ENCODE measurements at regions not wholly inside any gene's neighbourhood (a gene's known extent, or its start where the extent isn't known, plus 50 kb on each side); places are given as distances from the start of the nearest gene placed in this dataset.

- no peaks in the 10 kb centered on the region for H4K20me1 ChIP-seq (replicated peaks; ENCODE audit: control insufficient read depth, extremely low read depth, insufficient read depth, low read length)
Measured at GRCh38 chr4:126489826-126490463, 1142.8 kb upstream of the INTU start.

More at GRCh38 chr4:126489826-126490463, 1142.8 kb upstream of the INTU start:
- Histone ChIP-seq H3K9me1 (replicated peaks; ENCODE audit: control insufficient read depth, extremely low read depth, insufficient read depth, low read length) (no peaks in the 10 kb centered on the region), H3K4me1 (ENCODE audit: control insufficient read depth, extremely low read depth, insufficient read depth, low read length) (no peaks in the 10 kb centered on the region), H3K4me3 (replicated peaks in 1 of 3; ENCODE audit: insufficient read depth in 1 of 3, low read depth in 1 of 3, low read length in 3 of 3) (no peak overlapping the region), H3K9ac (replicated peaks; ENCODE audit: extremely low read depth, insufficient read depth, low read length) (no peak overlapping the region), H3K36me3 (ENCODE audit: control insufficient read depth in 2 of 2, extremely low read depth in 1 of 2, insufficient read depth in 2 of 2, low read length in 2 of 2) (no peaks in the 10 kb centered on the region), H3K9me3 (replicated peaks; ENCODE audit: control insufficient read depth, insufficient read depth, low read length) (no peaks in the 10 kb centered on the region), H3K27me3 (ENCODE audit: control insufficient read depth in 2 of 2, insufficient read depth in 2 of 2, low read length in 2 of 2) (peaks cover 0 to 2% of the 10 kb centered on the region in 2 experiments), H3K4me2 (ENCODE audit: insufficient read depth, low read length) (no peak overlapping the region), H3K79me2 (ENCODE audit: control insufficient read depth, insufficient read depth, low read length) (no peaks in the 10 kb centered on the region), H3K27ac (ENCODE audit: insufficient read depth, low read depth, low read length) (no peak overlapping the region), H2AFZ (ENCODE audit: low read depth, low read length) (no peak overlapping the region)
- no TSS peak for BruUV-seq (replicated peaks)
- ChIA-PET POLR2A (no interaction called here), CTCF (no interaction called here)
- FAIRE-seq: no peak
- no peak for DNase-seq (ENCODE audit: low read depth, low spot score)
- dilution Hi-C loops (cut with MboI; ENCODE audit: extremely low pct_ligation_motif_present, low sequenced_read_pairs): no loop called here
- intact Hi-C loops (cut with micrococcal nuclease): no loop called here
- TF ChIP-seq MYC (IDR thresholded peaks at IDR 0.05; ENCODE audit: low read depth, low read length): no peak
- TF ChIP-seq CTCF (IDR thresholded peaks at IDR 0.05; ENCODE audit: extremely low read depth in 1 of 2, insufficient read depth in 1 of 2, low read depth in 1 of 2, low read length in 2 of 2): no peak
- no peak for TF ChIP-seq JUN (IDR thresholded peaks at IDR 0.05; ENCODE audit: borderline replicate concordance, insufficient read depth, insufficient read length, low read depth)
- TF ChIP-seq FOS (IDR thresholded peaks at IDR 0.05; ENCODE audit: borderline replicate concordance, insufficient read depth, low read length): no peak
- TF ChIP-seq GATA2 (IDR thresholded peaks at IDR 0.05; ENCODE audit: insufficient read depth, insufficient read length, low read depth, low read length): no peak
- no peak for TF ChIP-seq POLR2A (IDR thresholded peaks at IDR 0.05; ENCODE audit: low read depth, low read length)
- TF ChIP-seq EZH2 (IDR thresholded peaks at IDR 0.05; ENCODE audit: borderline replicate concordance, low read depth, low read length, severe bottlenecking): no peak
- TF ChIP-seq MAX (IDR thresholded peaks at IDR 0.05; ENCODE audit: insufficient read depth, insufficient read length): no peak
- no peak for TF ChIP-seq POLR2AphosphoS5 (IDR thresholded peaks at IDR 0.05; ENCODE audit: insufficient read depth, low read depth, low read length)
